HEK293 (cell line): ENCODE measurements at regions not wholly inside any gene's neighbourhood (a gene's known extent, or its start where the extent isn't known, plus 50 kb on each side); places are given as distances from the start of the nearest gene placed in this dataset.

Source experiments
- CTCF ChIA-PET: fragments of 350-600 bp; formaldehyde crosslinking; extraction: SDS; loops from one replicate; lab custom pipeline; 2021; ENCODE audit warnings: antibody characterized with exemption; lab: Yijun Ruan, JAX
- POLR2A ChIA-PET: fragments of 300-600 bp; formaldehyde crosslinking; extraction: SDS; loops from one replicate; lab custom pipeline; 2020; ENCODE audit warnings: antibody characterized with exemption, inconsistent platforms; lab: Yijun Ruan, JAX
- H3K27ac ChIP-seq: fragments of 200-500 bp; sonication (Bioruptor generic); 2 replicates; pipeline ENCODE4 v1.5.1; 2014; ENCODE audit warnings: low read depth, low read length, control low read depth, inconsistent platforms; ENCODE audit errors: extremely low read depth
- H3K36me3 ChIP-seq, 2 experiments: fragments of 200-500 bp in 1 of 2; sonication (Bioruptor generic) in 1 of 2; 1 replicate in 1 of 2; 2 replicates in 1 of 2; pipeline ENCODE4 v1.5.1; 2014 to 2017; ENCODE audit warnings: inconsistent platforms in 2 of 2, low read length in 2 of 2; ENCODE audit not compliant: control insufficient read depth in 2 of 2, insufficient read depth in 1 of 2
- H3K4me1 ChIP-seq: fragments of 200-500 bp; sonication (Bioruptor generic); 2 replicates; pipeline ENCODE4 v1.5.1; 2014; ENCODE audit warnings: mild to moderate bottlenecking, low read length, inconsistent platforms; ENCODE audit not compliant: control insufficient read depth, insufficient read depth
- H3K4me3 ChIP-seq: 2 replicates; pipeline ENCODE4 v1.5.1; 2011; ENCODE audit warnings: low read depth, mild to moderate bottlenecking, control low read depth, low read length, moderate library complexity
- H3K9me3 ChIP-seq: fragments of 200-500 bp; sonication (Bioruptor generic); 2 replicates; pipeline ENCODE4 v1.5.1; 2014; ENCODE audit warnings: low read depth, low read length, inconsistent platforms; ENCODE audit not compliant: control insufficient read depth, insufficient read depth
- BCL11B ChIP-seq: fragments of 450-650 bp; formaldehyde crosslinking; IDR thresholded peaks from 2 replicates; pipeline ENCODE4 v1.5.1; 2016; ENCODE audit warnings: low read depth, missing biosample characterization, missing genetic modification characterization
- GFI1B ChIP-seq: fragments of 450-650 bp; formaldehyde crosslinking; IDR thresholded peaks from 2 replicates; pipeline ENCODE4 v1.5.1; 2016; ENCODE audit warnings: missing biosample characterization, missing genetic modification characterization
- GLIS1 ChIP-seq: fragments of 450-650 bp; formaldehyde crosslinking; IDR thresholded peaks from 2 replicates; pipeline ENCODE4 v1.5.1; 2016; ENCODE audit warnings: missing biosample characterization, missing genetic modification characterization
- KLF7 ChIP-seq: fragments of 450-650 bp; formaldehyde crosslinking; IDR thresholded peaks from 2 replicates; pipeline ENCODE4 v1.5.1; 2016; ENCODE audit warnings: missing biosample characterization, missing genetic modification characterization, borderline replicate concordance
- PRDM10 ChIP-seq: fragments of 450-650 bp; formaldehyde crosslinking; IDR thresholded peaks from 2 replicates; pipeline ENCODE4 v1.5.1; 2016; ENCODE audit warnings: missing biosample characterization, missing genetic modification characterization
- SALL2 ChIP-seq: fragments of 450-650 bp; formaldehyde crosslinking; IDR thresholded peaks from 2 replicates; pipeline ENCODE4 v1.5.0; 2017; ENCODE audit warnings: missing biosample characterization, mild to moderate bottlenecking, missing genetic modification characterization, borderline replicate concordance
- WT1 ChIP-seq: fragments of 450-650 bp; formaldehyde crosslinking; IDR thresholded peaks from 2 replicates; pipeline ENCODE4 v1.5.1; 2016; ENCODE audit warnings: missing biosample characterization, missing genetic modification characterization
- ZFP37 ChIP-seq: fragments of 450-650 bp; formaldehyde crosslinking; IDR thresholded peaks from 2 replicates; pipeline ENCODE4 v1.5.1; 2016; ENCODE audit warnings: missing biosample characterization, missing genetic modification characterization
- ZFP69B ChIP-seq: fragments of 450-650 bp; formaldehyde crosslinking; IDR thresholded peaks from 2 replicates; pipeline ENCODE4 v1.5.1; 2016; ENCODE audit warnings: missing biosample characterization, missing genetic modification characterization
- ZNF114 ChIP-seq: fragments of 450-650 bp; formaldehyde crosslinking; IDR thresholded peaks from 2 replicates; pipeline ENCODE4 v1.5.0; 2017; ENCODE audit warnings: missing biosample characterization, missing genetic modification characterization
- ZNF155 ChIP-seq: fragments of 450-650 bp; formaldehyde crosslinking; IDR thresholded peaks from 2 replicates; pipeline ENCODE4 v1.5.1; 2016; ENCODE audit warnings: missing biosample characterization, missing genetic modification characterization
- ZNF16 ChIP-seq: fragments of 450-650 bp; formaldehyde crosslinking; IDR thresholded peaks from 2 replicates; pipeline ENCODE4 v1.5.1; 2016; ENCODE audit warnings: low read depth, missing biosample characterization, missing genetic modification characterization
- ZNF175 ChIP-seq: fragments of 450-650 bp; formaldehyde crosslinking; IDR thresholded peaks from 2 replicates; pipeline ENCODE4 v1.5.1; 2016; ENCODE audit warnings: missing biosample characterization, missing genetic modification characterization
- ZNF223 ChIP-seq: fragments of 450-650 bp; formaldehyde crosslinking; IDR thresholded peaks from 2 replicates; pipeline ENCODE4 v1.5.1; 2016; ENCODE audit warnings: missing biosample characterization, missing genetic modification characterization
- ZNF248 ChIP-seq: fragments of 450-650 bp; formaldehyde crosslinking; IDR thresholded peaks from 2 replicates; pipeline ENCODE4 v1.5.1; 2017; ENCODE audit warnings: missing biosample characterization, missing genetic modification characterization
- ZNF26 ChIP-seq: fragments of 450-650 bp; formaldehyde crosslinking; IDR thresholded peaks from 2 replicates; pipeline ENCODE4 v1.5.1; 2016; ENCODE audit warnings: missing biosample characterization, missing genetic modification characterization
- ZNF354C ChIP-seq: fragments of 450-650 bp; formaldehyde crosslinking; IDR thresholded peaks from 2 replicates; pipeline ENCODE4 v1.5.1; 2016; ENCODE audit warnings: missing biosample characterization, missing genetic modification characterization, low read depth, borderline replicate concordance
- ZNF558 ChIP-seq: fragments of 450-650 bp; formaldehyde crosslinking; IDR thresholded peaks from 2 replicates; pipeline ENCODE4 v1.5.1; 2016; ENCODE audit warnings: missing biosample characterization, missing genetic modification characterization
- ZNF600 ChIP-seq: fragments of 450-650 bp; formaldehyde crosslinking; IDR thresholded peaks from 2 replicates; pipeline ENCODE4 v1.5.1; 2016; ENCODE audit warnings: missing biosample characterization, missing genetic modification characterization
- ZNF621 ChIP-seq: fragments of 450-650 bp; formaldehyde crosslinking; IDR thresholded peaks from 2 replicates; pipeline ENCODE4 v1.5.1; 2017; ENCODE audit warnings: missing biosample characterization, missing genetic modification characterization
- ZNF785 ChIP-seq: fragments of 450-650 bp; formaldehyde crosslinking; IDR thresholded peaks from 2 replicates; pipeline ENCODE4 v1.5.1; 2016; ENCODE audit warnings: missing biosample characterization, missing genetic modification characterization

DNA sequence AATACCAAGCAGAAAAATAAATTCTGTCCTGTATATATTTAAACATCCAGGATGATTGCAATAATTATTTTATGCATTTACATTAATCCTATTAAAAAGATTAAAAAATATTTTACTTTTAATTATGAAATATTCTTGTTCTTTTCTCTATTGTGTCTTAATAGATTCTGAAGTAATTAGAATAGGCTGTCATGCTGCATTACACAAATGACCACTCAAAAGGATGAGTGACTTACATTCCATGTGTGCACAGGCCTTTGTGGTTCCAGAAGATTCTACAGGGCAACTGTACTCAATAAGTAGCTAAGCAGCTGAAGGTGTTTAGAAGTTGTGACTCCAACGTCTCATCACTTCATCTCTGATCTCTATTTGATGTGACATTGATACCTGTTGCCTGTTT, 745.9 kb upstream of the CCDC179 start:
- CTCF ChIA-PET = no interaction called here
- no peaks in the 10 kb centered on the region for H3K4me1 ChIP-seq
- no peak overlapping the region for H3K4me3 ChIP-seq
- H3K27ac ChIP-seq = no peak overlapping the region
- POLR2A ChIA-PET = no interaction called here
- H3K36me3 ChIP-seq = no peaks in the 10 kb centered on the region
- TF ChIP-seq ZNF26 = no peak
- H3K9me3 ChIP-seq = no peaks in the 10 kb centered on the region

GRCh38 chr11:23611726-23612125, 751.5 kb upstream of the CCDC179 start:
- ChIA-PET CTCF (interaction anchor here (0.6 kb wide), 1 partner anchor 511 kb away, joined by 3 read pairs; no protein-coding TSS in a partner anchor), POLR2A (no interaction called here)

GRCh38 chr11:23620617-23621016, 760.3 kb upstream of the CCDC179 start:
- Histone ChIP-seq H3K4me1 (no peaks in the 10 kb centered on the region), H3K9me3 (no peaks in the 10 kb centered on the region), H3K36me3 (no peaks in the 10 kb centered on the region), H3K27ac (no peak overlapping the region), H3K4me3 (no peak overlapping the region)
- ChIA-PET CTCF (no interaction called here), POLR2A (no interaction called here)
- TF ChIP-seq ZNF223 (tag by site-specific recombination) = no peak
- TF ChIP-seq SALL2 (tag by site-specific recombination) = no peak
- TF ChIP-seq ZFP69B (tag by site-specific recombination) = no peak
- TF ChIP-seq ZNF354C (tag by site-specific recombination) = no peak
- no peak for TF ChIP-seq ZFP37 (tag by site-specific recombination)
- TF ChIP-seq ZNF175 (tag by site-specific recombination) = no peak
- no peak for TF ChIP-seq ZNF600 (tag by site-specific recombination)
- no peak for TF ChIP-seq ZNF785 (tag by site-specific recombination)
- TF ChIP-seq WT1 (tag by site-specific recombination) = no peak
- no peak for TF ChIP-seq PRDM10 (tag by site-specific recombination)
- no peak for TF ChIP-seq GFI1B (tag by site-specific recombination)
- TF ChIP-seq BCL11B = no peak
- TF ChIP-seq ZNF558 (tag by site-specific recombination) = no peak
- TF ChIP-seq ZNF16 = no peak
- no peak for TF ChIP-seq KLF7 (tag by site-specific recombination)
- no peak for TF ChIP-seq ZNF114 (tag by site-specific recombination)
- TF ChIP-seq ZNF248 = no peak
- TF ChIP-seq ZNF155 = no peak

More at GRCh38 chr11:23611726-23612125, 751.5 kb upstream of the CCDC179 start:
- Histone ChIP-seq H3K4me3 (no peak overlapping the region), H3K4me1 (no peaks in the 10 kb centered on the region), H3K36me3 (no peaks in the 10 kb centered on the region), H3K27ac (no peak overlapping the region), H3K9me3 (no peaks in the 10 kb centered on the region)
- TF ChIP-seq ZNF621 (tag by site-specific recombination) (no peak), GLIS1 (tag by site-specific recombination) (no peak)
